GM12865 (cell line): ENCODE measurements at regions not wholly inside any gene's neighbourhood (a gene's known extent, or its start where the extent isn't known, plus 50 kb on each side); places are given as distances from the start of the nearest gene placed in this dataset.
A peak's percentile ranks its signal among the peaks of the same experiment; 100 is the strongest.

Source experiments
- DNase-seq: peaks from one replicate; pipeline ENCODE4 v3.0.0; 2010; ENCODE audit warnings: low read depth
- H3K4me3 ChIP-seq: 2 replicates; pipeline ENCODE4 v1.5.1; 2011; ENCODE audit warnings: mild to moderate bottlenecking, low read depth, low read length, control low read depth
- TF ChIP-seq, protein P1 (sequence below): IDR thresholded peaks from 2 replicates; pipeline ENCODE4 v1.5.1; 2011; ENCODE audit warnings: low read length, control low read depth, low read depth, inconsistent platforms; ENCODE audit not compliant: insufficient read depth; ENCODE audit errors: missing control alignments

DNA sequence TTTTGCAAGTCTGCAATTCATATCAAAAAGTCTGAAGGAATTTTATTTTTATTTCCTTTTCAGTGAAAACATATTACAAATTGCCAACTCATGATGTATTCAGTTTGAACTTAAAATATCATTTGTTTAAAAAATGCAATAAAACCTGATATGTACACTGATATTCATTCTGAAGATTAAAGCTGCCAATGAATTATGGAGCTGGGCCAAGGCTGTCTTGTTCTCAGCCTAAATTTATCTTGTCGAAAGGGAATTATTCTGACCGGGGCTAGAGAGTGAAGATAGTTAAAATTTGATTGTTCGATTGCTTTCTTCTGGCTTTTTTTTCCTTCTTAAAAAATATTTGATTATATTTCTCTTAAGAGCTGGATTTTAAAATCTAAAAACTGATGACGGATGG is 54.0 kb upstream of the RBFOX1 start:
- no peak for DNase-seq

GRCh38 chr16:7272567-7273158 is 60.0 kb upstream of the RBFOX1 start:
- H3K4me3 ChIP-seq = no peak overlapping the region
- no peak for DNase-seq
- TF ChIP-seq, protein P1, sequence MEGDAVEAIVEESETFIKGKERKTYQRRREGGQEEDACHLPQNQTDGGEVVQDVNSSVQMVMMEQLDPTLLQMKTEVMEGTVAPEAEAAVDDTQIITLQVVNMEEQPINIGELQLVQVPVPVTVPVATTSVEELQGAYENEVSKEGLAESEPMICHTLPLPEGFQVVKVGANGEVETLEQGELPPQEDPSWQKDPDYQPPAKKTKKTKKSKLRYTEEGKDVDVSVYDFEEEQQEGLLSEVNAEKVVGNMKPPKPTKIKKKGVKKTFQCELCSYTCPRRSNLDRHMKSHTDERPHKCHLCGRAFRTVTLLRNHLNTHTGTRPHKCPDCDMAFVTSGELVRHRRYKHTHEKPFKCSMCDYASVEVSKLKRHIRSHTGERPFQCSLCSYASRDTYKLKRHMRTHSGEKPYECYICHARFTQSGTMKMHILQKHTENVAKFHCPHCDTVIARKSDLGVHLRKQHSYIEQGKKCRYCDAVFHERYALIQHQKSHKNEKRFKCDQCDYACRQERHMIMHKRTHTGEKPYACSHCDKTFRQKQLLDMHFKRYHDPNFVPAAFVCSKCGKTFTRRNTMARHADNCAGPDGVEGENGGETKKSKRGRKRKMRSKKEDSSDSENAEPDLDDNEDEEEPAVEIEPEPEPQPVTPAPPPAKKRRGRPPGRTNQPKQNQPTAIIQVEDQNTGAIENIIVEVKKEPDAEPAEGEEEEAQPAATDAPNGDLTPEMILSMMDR = no peak

More for the DNA sequence above, 54.0 kb upstream of the RBFOX1 start:
- TF ChIP-seq, protein P1 = no peak
- no peak overlapping the region for H3K4me3 ChIP-seq

- no peak for DNase-seq
- no peak overlapping the region for H3K4me3 ChIP-seq
- TF ChIP-seq, protein P1 = no peak
Observed at GRCh38 chr16:7271486-7271885, 61.2 kb upstream of the RBFOX1 start.

DNA sequence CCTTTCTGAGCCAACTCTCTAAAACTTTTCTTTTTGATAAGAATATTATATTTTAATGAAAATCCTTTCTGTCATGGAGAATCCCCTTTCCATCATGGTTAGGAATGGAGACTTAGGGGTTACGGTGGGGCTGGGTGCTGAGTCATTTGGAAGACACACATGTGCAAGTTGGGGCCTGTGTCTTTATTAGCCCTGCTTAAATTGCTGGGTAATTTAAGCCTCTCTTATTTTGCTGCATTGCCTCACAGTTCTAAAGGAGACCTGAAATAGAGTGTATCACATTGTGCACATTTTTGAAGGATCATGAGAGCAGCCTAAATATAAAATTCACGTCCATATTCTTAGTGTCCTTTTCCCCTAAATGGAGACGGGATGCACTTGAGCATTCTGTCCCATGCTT is 61.8 kb upstream of the RBFOX1 start:
- DNase-seq = no peak
- TF ChIP-seq, protein P1 = no peak
- H3K4me3 ChIP-seq = no peak overlapping the region

DNA sequence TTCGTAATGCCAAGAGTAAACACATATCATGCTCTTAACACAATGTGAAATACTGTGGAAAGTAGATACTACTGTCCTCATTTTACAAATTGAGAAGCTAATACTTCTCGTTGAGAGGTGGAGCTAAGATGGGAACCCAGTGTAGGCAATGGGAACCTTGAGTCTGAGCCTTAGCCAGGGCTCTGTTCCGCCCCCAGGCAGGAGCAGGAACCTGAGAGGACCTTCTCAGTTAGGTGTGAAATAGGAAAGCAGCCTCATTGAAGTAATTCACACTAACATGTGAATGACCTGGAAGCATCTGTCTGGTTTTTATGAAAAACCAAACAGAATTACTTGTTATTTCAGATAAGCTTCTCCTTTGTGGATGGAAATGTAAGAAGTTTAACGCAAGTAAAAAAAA is 62.6 kb upstream of the RBFOX1 start:
- TF ChIP-seq, protein P1 = no peak
- no peak for DNase-seq
- H3K4me3 ChIP-seq = no peak overlapping the region

- TF ChIP-seq, protein P1 = peak; percentile 42
- peak; percentile 5 for DNase-seq
- no peak overlapping the region for H3K4me3 ChIP-seq
Observed at GRCh38 chr16:7268182-7268581, 64.5 kb upstream of the RBFOX1 start.

- TF ChIP-seq, protein P1 = no peak
Observed at GRCh38 chr16:7257016-7257415, 75.6 kb upstream of the RBFOX1 start.

More at GRCh38 chr16:7257016-7257415, 75.6 kb upstream of the RBFOX1 start:
- no peak for DNase-seq
- H3K4me3 ChIP-seq = no peak overlapping the region
